Epithelial cell of esophagus (primary cell): ENCODE measurements at regions not wholly inside any gene's neighbourhood (a gene's known extent, or its start where the extent isn't known, plus 50 kb on each side); places are given as distances from the start of the nearest gene placed in this dataset.
A peak's percentile ranks its signal among the peaks of the same experiment; 100 is the strongest.

ENCODE experiments used
- DNase-seq: peaks from one replicate; pipeline ENCODE4 v3.0.0; 2010; ENCODE audit warnings: low read depth
- H3K4me3 ChIP-seq: 2 replicates; pipeline ENCODE4 v1.5.1; 2011; ENCODE audit warnings: mild to moderate bottlenecking, low read length, control low read depth
- CTCF ChIP-seq: IDR thresholded peaks from 2 replicates; pipeline ENCODE4 v1.5.1; 2011; ENCODE audit warnings: low read depth, mild to moderate bottlenecking, low read length, control low read depth, inconsistent platforms; ENCODE audit not compliant: insufficient read depth; ENCODE audit errors: missing control alignments

GRCh38 chr18:78884502-78884901 lies 95.1 kb upstream of the SALL3 start:
- DNase-seq: peak; percentile 16
- no peak for TF ChIP-seq CTCF
- no peak overlapping the region for H3K4me3 ChIP-seq

- no peak overlapping the region for H3K4me3 ChIP-seq
- DNase-seq: no peak
- TF ChIP-seq CTCF: no peak
These were observed 90.4 kb upstream of the SALL3 start for GRCh38 chr18:78889250-78889649.

GRCh38 chr18:78890388-78890787 lies 89.2 kb upstream of the SALL3 start:
- H3K4me3 ChIP-seq: no peak overlapping the region
- no peak for DNase-seq
- no peak for TF ChIP-seq CTCF

GRCh38 chr18:78891185-78891762 lies 88.3 kb upstream of the SALL3 start:
- TF ChIP-seq CTCF: no peak
- DNase-seq: no peak
- H3K4me3 ChIP-seq: no peak overlapping the region

- TF ChIP-seq CTCF: no peak
- H3K4me3 ChIP-seq: no peak overlapping the region
- DNase-seq: no peak
These were observed 87.4 kb upstream of the SALL3 start for GRCh38 chr18:78892177-78892576.

- TF ChIP-seq CTCF: no peak
- DNase-seq: no peak
- no peak overlapping the region for H3K4me3 ChIP-seq
These were observed 86.9 kb upstream of the SALL3 start for GRCh38 chr18:78892721-78893120.

- no peak for TF ChIP-seq CTCF
- no peak for DNase-seq
- no peak overlapping the region for H3K4me3 ChIP-seq
These were observed 86.2 kb upstream of the SALL3 start for GRCh38 chr18:78893281-78894032.
